ENCODE measurements at regions not wholly inside any gene's neighbourhood (a gene's known extent, or its start where the extent isn't known, plus 50 kb on each side); places are given as distances from the start of the nearest gene placed in this dataset.

- Histone ChIP-seq H3K9ac (ENCODE audit: extremely low read depth, insufficient read length, low read length) (no peak overlapping the region), H3K79me1 (ENCODE audit: insufficient read depth, low read depth, low read length, poor library complexity, severe bottlenecking) (no peaks in the 10 kb centered on the region), H3K14ac (ENCODE audit: insufficient read depth, low read length) (no peak overlapping the region), H4K20me1 (ENCODE audit: control insufficient read depth, insufficient read depth, insufficient read length) (no peaks in the 10 kb centered on the region), H4K5ac (ENCODE audit: insufficient read length, low read depth, low read length) (no peak overlapping the region), H3K4ac (ENCODE audit: low read depth, low read length) (no peak overlapping the region), H3K18ac (ENCODE audit: insufficient read length, low read depth, low read length) (no peak overlapping the region), H3K4me2 (ENCODE audit: insufficient read depth, insufficient read length, low read length) (no peak overlapping the region), H2BK120ac (ENCODE audit: low read depth, low read length, poor library complexity, severe bottlenecking) (no peak overlapping the region), H3K23ac (ENCODE audit: insufficient read length, low read depth, low read length) (no peak overlapping the region), H2AK5ac (ENCODE audit: insufficient read length, low read length) (no peak overlapping the region), H3K4me1 (ENCODE audit: insufficient read depth, low read length) (no peaks in the 10 kb centered on the region; the same call in 1 of the 2 replicates), H3K27ac (ENCODE audit: insufficient read length, low read depth, low read length) (no peak overlapping the region), H2BK12ac (ENCODE audit: insufficient read length, low read depth, low read length) (no peak overlapping the region), H2BK5ac (ENCODE audit: insufficient read length, low read length) (no peak overlapping the region), H4K8ac (replicated peaks; ENCODE audit: insufficient read length, low read depth, low read length) (no peak overlapping the region), H4K91ac (ENCODE audit: insufficient read length, low read depth, low read length) (no peak overlapping the region), H2BK20ac (ENCODE audit: low read depth, low read length, poor library complexity, severe bottlenecking) (no peak overlapping the region), H2BK15ac (ENCODE audit: low read depth, low read length) (no peak overlapping the region), H3K27me3 (ENCODE audit: insufficient read depth, low read length) (no peaks in the 10 kb centered on the region), H3K79me2 (ENCODE audit: insufficient read depth, low read length) (no peaks in the 10 kb centered on the region), H3K9me3 (ENCODE audit: control insufficient read depth, low read depth, low read length) (no peaks in the 10 kb centered on the region), H3T11ph (ENCODE audit: low read length) (no peak overlapping the region), H3K56ac (ENCODE audit: insufficient read length, low read depth, low read length) (no peak overlapping the region), H3K23me2 (ENCODE audit: insufficient read length, low read depth, low read length, poor library complexity, severe bottlenecking) (no peaks in the 10 kb centered on the region), H2AFZ (ENCODE audit: low read length) (no peak overlapping the region)
- WGBS (ENCODE audit: extremely low coverage, insufficient read length, low lambda C conversion rate): no CpG with 5 or more reads among the region's 4 CpGs
- H3K4me3 Mint-ChIP-seq: no peak overlapping the region
- peaks cover 0 to 3% of the 10 kb centered on the region in 2 experiments; a peak in 2 of 5 replicates for H3K9me3 Mint-ChIP-seq
- H3K36me3 Mint-ChIP-seq (ENCODE audit: insufficient read depth in 1 of 3, low read depth in 3 of 3): no peaks in the 10 kb centered on the region; a peak in 1 of 7 replicates
- no peaks in the 10 kb centered on the region for H3K27me3 Mint-ChIP-seq (ENCODE audit: low read depth)
- no peak for DNase-seq
- no peaks in the 10 kb centered on the region; a peak in 2 of 4 replicates for H3K4me1 Mint-ChIP-seq
- TF ChIP-seq CTCF (conservative IDR thresholded peaks at IDR 0.05): no peak
- H3K27ac Mint-ChIP-seq: no peak overlapping the region
Measured at GRCh38 chr3:103532986-103533385, 1098.2 kb downstream of the ZPLD1 start.
